Spleen (tissue), 7 donors: ENCODE measurements at regions not wholly inside any gene's neighbourhood (a gene's known extent, or its start where the extent isn't known, plus 50 kb on each side); places are given as distances from the start of the nearest gene placed in this dataset.

ENCODE experiments used
- CTCF ChIP-seq, 11 experiments: fragments of 200-600 bp in 7 of 11; fragments of 450-650 bp in 4 of 11; sonication (generic) in 4 of 11; IDR thresholded peaks in 8 of 11; conservative IDR thresholded peaks in 3 of 11; 1 replicate in 7 of 11; 2 replicates in 4 of 11; pipeline versions ENCODE4 v1.4.0 to v1.8.0; 2016 to 2021; ENCODE audit warnings: antibody characterized with exemption in 11 of 11, inconsistent platforms in 4 of 11, mild to moderate bottlenecking in 1 of 11
- POLR2A ChIP-seq, 3 donors: fragments of 450-650 bp; IDR thresholded peaks; one replicate each; pipeline ENCODE4 v1.5.1; 2017; ENCODE audit warnings: antibody characterized with exemption in 3 of 3, mild to moderate bottlenecking in 1 of 3
- POLR2AphosphoS5 ChIP-seq, 3 donors: sonication (generic); formaldehyde crosslinking; IDR thresholded peaks; one replicate each; pipeline ENCODE4 v1.5.1; 2017; ENCODE audit warnings: antibody characterized with exemption in 3 of 3
- donor health status: DM: no; HTN: no; CAD: no; lungs with moderate emphysema.
- donor health status: DM: no; HTN: no; CAD: no.
- donor health status: DM: no; HTN: no; CAD: no.

DNA sequence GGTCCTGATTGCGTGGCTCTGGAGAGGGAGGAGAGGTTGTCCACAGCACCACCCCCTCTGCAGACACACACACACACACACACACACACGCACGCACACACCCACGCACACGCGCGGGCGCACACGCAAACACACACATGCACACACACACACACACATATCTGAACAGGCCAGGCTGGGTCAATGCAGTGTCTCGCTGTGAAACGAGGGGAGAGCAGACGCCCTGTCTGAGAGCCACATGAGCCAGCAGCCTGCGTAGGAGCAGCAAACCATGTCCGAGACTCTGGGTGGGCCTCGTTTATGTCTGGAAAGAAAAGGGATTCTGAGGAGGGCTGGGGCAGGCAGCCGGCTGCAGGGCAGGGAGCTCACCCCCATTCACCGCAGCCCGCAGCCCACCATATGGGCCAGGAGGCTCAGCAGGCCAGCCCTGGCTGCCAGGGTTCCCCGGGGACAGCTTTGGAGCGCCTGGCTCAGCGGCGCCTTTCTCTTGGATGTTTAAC is 93.3 kb upstream of the TNRC6C start:
- TF ChIP-seq CTCF (IDR thresholded peaks at IDR 0.05 in 8 of 11, conservative IDR thresholded peaks at IDR 0.05 in 3 of 11) (no peak), POLR2AphosphoS5 (IDR thresholded peaks at IDR 0.05) (no peak), POLR2A (IDR thresholded peaks at IDR 0.05) (no peak)
